Gastroesophageal sphincter (tissue), 3 donors: ENCODE measurements at regions not wholly inside any gene's neighbourhood (a gene's known extent, or its start where the extent isn't known, plus 50 kb on each side); places are given as distances from the start of the nearest gene placed in this dataset.

Experiments used
- CTCF ChIP-seq, 4 experiments: fragments of 200-600 bp in 2 of 4; fragments of 450-650 bp in 2 of 4; sonication (generic) in 1 of 4; IDR thresholded peaks; one replicate each; pipeline ENCODE4 v1.5.1; 2017 to 2019; ENCODE audit warnings: antibody characterized with exemption in 4 of 4, mild to moderate bottlenecking in 2 of 4, moderate library complexity in 2 of 4
- POLR2A ChIP-seq, 2 donors: fragments of 450-650 bp; IDR thresholded peaks; one replicate each; pipeline ENCODE4 v1.6.1; 2017; ENCODE audit warnings: antibody characterized with exemption in 2 of 2, mild to moderate bottlenecking in 2 of 2, moderate library complexity in 1 of 2
- POLR2AphosphoS5 ChIP-seq: sonication (generic); formaldehyde crosslinking; IDR thresholded peaks from one replicate; pipeline ENCODE4 v1.6.1; 2017; ENCODE audit warnings: antibody characterized with exemption

- TF ChIP-seq CTCF (IDR thresholded peaks at IDR 0.05): no peak
- TF ChIP-seq POLR2A (IDR thresholded peaks at IDR 0.05): no peak
- TF ChIP-seq POLR2AphosphoS5: no peak
These were observed 239.9 kb downstream of the MTX2 start for GRCh38 chr2:176508984-176509740.
